ENCODE measurements at regions not wholly inside any gene's neighbourhood (a gene's known extent, or its start where the extent isn't known, plus 50 kb on each side); places are given as distances from the start of the nearest gene placed in this dataset.

DNA sequence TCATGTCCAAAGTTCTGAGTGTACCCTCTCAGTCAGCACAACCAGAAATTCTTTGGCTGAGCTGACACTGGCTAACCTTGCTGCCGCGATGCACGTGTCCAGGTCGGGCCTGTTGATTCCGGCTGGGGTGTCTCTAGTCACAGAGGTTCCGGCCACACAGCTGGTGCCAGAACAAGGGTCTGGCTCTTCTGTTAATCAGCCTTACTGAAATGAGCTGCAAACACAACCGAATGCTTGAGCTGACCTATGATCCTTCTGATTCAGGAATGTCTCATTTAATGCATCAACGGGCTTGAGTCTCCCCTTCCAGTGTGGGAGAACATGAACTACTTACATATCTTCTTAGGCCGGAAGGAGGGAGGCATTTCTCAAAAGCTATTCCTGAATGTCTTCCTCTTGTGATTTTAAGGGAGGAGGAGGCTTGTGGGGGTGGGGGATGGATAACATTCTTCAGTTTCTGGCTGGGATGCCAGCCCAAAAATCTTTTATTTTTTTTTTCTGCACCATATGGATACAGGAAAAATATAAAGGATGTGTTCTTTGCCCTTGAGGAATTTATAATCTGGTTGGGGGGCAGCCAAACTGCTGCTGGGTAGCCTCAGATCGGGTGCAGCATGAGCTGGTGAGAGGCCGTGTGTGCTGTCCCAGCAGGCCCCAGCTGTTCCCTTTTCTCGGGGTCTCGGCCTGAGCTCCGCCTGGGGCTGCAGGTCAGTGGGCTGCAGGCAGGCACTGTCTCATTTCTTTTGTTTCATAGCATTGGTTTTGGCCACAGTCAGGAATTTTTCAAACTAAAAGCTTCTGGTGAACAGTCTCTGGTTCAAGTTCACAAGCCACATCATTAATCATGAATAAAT lies 319.1 kb upstream of the TBL1XR1 start:
- Mint-ChIP-seq H3K9me3 (ENCODE audit: unreplicated experiment) (peaks cover 4% of the 10 kb centered on the region), H3K36me3 (ENCODE audit: unreplicated experiment) (peaks cover 2% of the 10 kb centered on the region), H3K4me3 (ENCODE audit: unreplicated experiment) (no peak overlapping the region), H3K27me3 (ENCODE audit: unreplicated experiment) (no peaks in the 10 kb centered on the region), H3K4me1 (ENCODE audit: unreplicated experiment) (peaks cover 8% of the 10 kb centered on the region), H3K27ac (ENCODE audit: unreplicated experiment) (no peak overlapping the region)
- TF ChIP-seq, protein P1, sequence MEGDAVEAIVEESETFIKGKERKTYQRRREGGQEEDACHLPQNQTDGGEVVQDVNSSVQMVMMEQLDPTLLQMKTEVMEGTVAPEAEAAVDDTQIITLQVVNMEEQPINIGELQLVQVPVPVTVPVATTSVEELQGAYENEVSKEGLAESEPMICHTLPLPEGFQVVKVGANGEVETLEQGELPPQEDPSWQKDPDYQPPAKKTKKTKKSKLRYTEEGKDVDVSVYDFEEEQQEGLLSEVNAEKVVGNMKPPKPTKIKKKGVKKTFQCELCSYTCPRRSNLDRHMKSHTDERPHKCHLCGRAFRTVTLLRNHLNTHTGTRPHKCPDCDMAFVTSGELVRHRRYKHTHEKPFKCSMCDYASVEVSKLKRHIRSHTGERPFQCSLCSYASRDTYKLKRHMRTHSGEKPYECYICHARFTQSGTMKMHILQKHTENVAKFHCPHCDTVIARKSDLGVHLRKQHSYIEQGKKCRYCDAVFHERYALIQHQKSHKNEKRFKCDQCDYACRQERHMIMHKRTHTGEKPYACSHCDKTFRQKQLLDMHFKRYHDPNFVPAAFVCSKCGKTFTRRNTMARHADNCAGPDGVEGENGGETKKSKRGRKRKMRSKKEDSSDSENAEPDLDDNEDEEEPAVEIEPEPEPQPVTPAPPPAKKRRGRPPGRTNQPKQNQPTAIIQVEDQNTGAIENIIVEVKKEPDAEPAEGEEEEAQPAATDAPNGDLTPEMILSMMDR (IDR thresholded peaks at IDR 0.05), result no peak
- peak; percentile 90 for DNase-seq (ENCODE audit: extremely low spot score, unreplicated experiment)

DNA sequence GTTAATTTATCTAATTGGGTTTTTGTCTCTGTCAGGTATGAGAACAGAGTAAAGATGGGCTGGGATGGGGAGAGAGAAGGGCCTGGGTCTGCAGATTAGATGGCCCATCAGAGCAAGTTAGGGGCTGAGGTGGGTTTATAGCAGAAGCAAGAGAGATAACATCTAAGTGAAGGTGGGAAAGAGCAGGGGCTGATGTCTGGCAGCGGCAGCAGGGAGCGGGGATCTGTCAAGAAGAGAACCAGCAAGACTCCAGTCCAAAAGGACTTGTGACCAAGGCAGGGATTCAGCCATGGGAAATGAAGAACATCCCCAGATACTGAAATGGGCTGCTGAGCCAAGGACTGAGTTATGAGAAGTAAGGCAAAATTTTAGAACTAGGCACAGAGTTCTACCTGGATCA lies 320.6 kb upstream of the TBL1XR1 start:
- H3K27ac Mint-ChIP-seq (ENCODE audit: unreplicated experiment), result no peak overlapping the region
- peaks cover under 1% of the 10 kb centered on the region for H3K9me3 Mint-ChIP-seq (ENCODE audit: unreplicated experiment)
- no peaks in the 10 kb centered on the region for H3K27me3 Mint-ChIP-seq (ENCODE audit: unreplicated experiment)
- TF ChIP-seq, protein P1 (IDR thresholded peaks at IDR 0.05), result no peak
- H3K4me1 Mint-ChIP-seq (ENCODE audit: unreplicated experiment), result peaks cover 9% of the 10 kb centered on the region
- DNase-seq (ENCODE audit: extremely low spot score, unreplicated experiment), result no peak
- H3K36me3 Mint-ChIP-seq (ENCODE audit: unreplicated experiment), result peaks cover 2% of the 10 kb centered on the region
- H3K4me3 Mint-ChIP-seq (ENCODE audit: unreplicated experiment), result no peak overlapping the region

DNA sequence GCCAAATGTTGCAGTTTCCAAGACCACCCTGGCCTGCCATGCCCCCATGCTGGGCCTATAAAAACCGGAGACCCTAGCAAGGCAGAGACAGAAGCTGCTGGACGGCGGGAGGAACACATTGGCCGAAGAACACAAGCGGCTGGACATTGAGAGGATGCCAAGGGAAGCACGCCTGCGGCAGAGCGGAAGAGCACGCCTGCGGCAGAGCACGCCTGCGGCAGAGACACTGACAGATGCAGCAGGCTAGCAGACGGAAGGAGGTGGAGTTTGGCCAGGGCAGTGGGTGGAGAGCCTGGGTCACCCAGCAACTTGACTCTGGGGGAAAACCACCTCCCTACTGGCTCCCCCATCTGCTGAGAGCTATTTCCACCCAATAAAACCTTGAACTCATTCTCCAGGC lies 322.3 kb upstream of the TBL1XR1 start:
- peaks cover 2% of the 10 kb centered on the region for H3K36me3 Mint-ChIP-seq (ENCODE audit: unreplicated experiment)
- TF ChIP-seq, protein P1 (IDR thresholded peaks at IDR 0.05), result no peak
- H3K4me1 Mint-ChIP-seq (ENCODE audit: unreplicated experiment), result peaks cover 26% of the 10 kb centered on the region
- H3K9me3 Mint-ChIP-seq (ENCODE audit: unreplicated experiment), result no peaks in the 10 kb centered on the region
- no peaks in the 10 kb centered on the region for H3K27me3 Mint-ChIP-seq (ENCODE audit: unreplicated experiment)
- no peak overlapping the region for H3K27ac Mint-ChIP-seq (ENCODE audit: unreplicated experiment)
- DNase-seq (ENCODE audit: extremely low spot score, unreplicated experiment), result no peak
- H3K4me3 Mint-ChIP-seq (ENCODE audit: unreplicated experiment), result no peak overlapping the region

DNA sequence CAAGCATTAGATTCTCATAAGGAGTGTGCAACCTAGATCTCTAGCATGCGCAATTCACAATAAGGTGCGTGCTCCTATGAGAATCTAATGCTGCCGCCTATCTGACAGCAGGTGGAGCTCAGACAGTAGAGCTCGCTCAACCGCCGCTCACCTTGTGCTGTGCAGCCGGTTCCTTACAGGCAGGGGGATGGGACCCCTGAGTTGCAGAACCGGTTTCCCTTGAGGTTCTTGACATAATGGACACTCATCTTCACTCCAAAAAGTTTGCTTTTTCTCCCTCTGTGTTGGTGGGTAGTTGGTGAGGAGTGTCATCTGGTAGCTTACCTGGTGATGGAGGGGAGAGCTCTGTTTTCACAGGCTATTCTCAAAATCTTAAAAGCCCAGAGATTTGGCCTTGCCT lies 324.0 kb upstream of the TBL1XR1 start:
- Mint-ChIP-seq H3K27ac (ENCODE audit: unreplicated experiment) (no peak overlapping the region), H3K4me3 (ENCODE audit: unreplicated experiment) (no peak overlapping the region), H3K9me3 (ENCODE audit: unreplicated experiment) (peaks cover 4% of the 10 kb centered on the region), H3K36me3 (ENCODE audit: unreplicated experiment) (peaks cover 2% of the 10 kb centered on the region), H3K27me3 (ENCODE audit: unreplicated experiment) (no peaks in the 10 kb centered on the region), H3K4me1 (ENCODE audit: unreplicated experiment) (peaks cover 31% of the 10 kb centered on the region)
- TF ChIP-seq, protein P1 (IDR thresholded peaks at IDR 0.05), result no peak
- no peak for DNase-seq (ENCODE audit: extremely low spot score, unreplicated experiment)

DNA sequence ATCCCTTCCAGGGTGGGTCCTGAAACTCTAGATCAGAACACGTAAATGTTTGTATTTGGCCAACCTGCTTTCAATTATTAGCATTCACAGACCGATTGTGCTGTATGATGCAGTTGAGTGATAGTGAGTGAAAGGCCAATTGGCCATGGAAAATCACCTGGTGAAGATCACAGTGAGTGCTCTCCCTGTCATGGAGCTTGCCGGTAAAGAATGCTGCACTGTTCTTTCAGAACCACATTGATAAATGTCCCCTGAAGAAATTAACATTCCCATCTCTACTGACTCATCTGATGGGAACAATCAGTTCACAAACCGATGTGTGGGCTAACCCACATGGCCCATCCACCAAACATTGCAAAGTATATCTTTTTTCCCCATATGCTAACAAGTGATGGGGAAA lies 324.8 kb upstream of the TBL1XR1 start:
- peaks cover 33% of the 10 kb centered on the region for H3K4me1 Mint-ChIP-seq (ENCODE audit: unreplicated experiment)
- TF ChIP-seq, protein P1 (IDR thresholded peaks at IDR 0.05), result no peak
- H3K36me3 Mint-ChIP-seq (ENCODE audit: unreplicated experiment), result peaks cover 2% of the 10 kb centered on the region
- no peak for DNase-seq (ENCODE audit: extremely low spot score, unreplicated experiment)
- no peak overlapping the region for H3K4me3 Mint-ChIP-seq (ENCODE audit: unreplicated experiment)
- peaks cover 4% of the 10 kb centered on the region for H3K9me3 Mint-ChIP-seq (ENCODE audit: unreplicated experiment)
- no peaks in the 10 kb centered on the region for H3K27me3 Mint-ChIP-seq (ENCODE audit: unreplicated experiment)
- H3K27ac Mint-ChIP-seq (ENCODE audit: unreplicated experiment), result no peak overlapping the region
